RWPE1 (cell line): ENCODE measurements at regions not wholly inside any gene's neighbourhood (a gene's known extent, or its start where the extent isn't known, plus 50 kb on each side); places are given as distances from the start of the nearest gene placed in this dataset.

ENCODE experiments used
- CTCF ChIA-PET: fragments of 350-600 bp; sonication (Branson Sonifier 250); formaldehyde crosslinking; extraction: SDS; loops from one replicate; lab custom pipeline; 2021; lab: Yijun Ruan, JAX
- POLR2A ChIA-PET: fragments of 400-600 bp; formaldehyde crosslinking; extraction: SDS; loops from one replicate; lab custom pipeline; 2020; ENCODE audit warnings: antibody characterized with exemption; ENCODE audit not compliant: low non-redundant PET; lab: Yijun Ruan, JAX
- DNase-seq: peaks from one replicate; pipeline ENCODE4 v3.0.0; 2012; ENCODE audit warnings: low spot score
- H3K27ac ChIP-seq: fragments of 450-650 bp; 2 replicates; pipeline ENCODE4 v1.5.1; 2017
- CTCF ChIP-seq: fragments of 450-650 bp; conservative IDR thresholded peaks from 2 replicates; pipeline ENCODE4 v1.5.1; 2017; ENCODE audit warnings: low read depth, mild to moderate bottlenecking

- ChIA-PET POLR2A (no interaction called here), CTCF (no interaction called here)
- H3K27ac ChIP-seq = no peak overlapping the region
- no peak for TF ChIP-seq CTCF
- DNase-seq = no peak
These were observed 208.3 kb upstream of the LEF1 start for GRCh38 chr4:108377021-108377420.

- ChIA-PET POLR2A (no interaction called here), CTCF (interaction anchor here (0.6 kb wide), 1 partner anchor 28 kb away, joined by 4 read pairs; no protein-coding TSS in a partner anchor)
- no peak for DNase-seq
- no peak for TF ChIP-seq CTCF
- no peak overlapping the region for H3K27ac ChIP-seq
These were observed 206.7 kb upstream of the LEF1 start for GRCh38 chr4:108375434-108375833.

GRCh38 chr4:108372681-108373080, 203.9 kb upstream of the LEF1 start:
- DNase-seq = no peak
- ChIA-PET CTCF (interaction anchor here (0.6 kb wide), 1 partner anchor 52 kb away, joined by 4 read pairs; no protein-coding TSS in a partner anchor), POLR2A (no interaction called here)
- no peak overlapping the region for H3K27ac ChIP-seq
- no peak for TF ChIP-seq CTCF

GRCh38 chr4:108371282-108371681, 202.6 kb upstream of the LEF1 start:
- no peak for TF ChIP-seq CTCF
- H3K27ac ChIP-seq = no peak overlapping the region
- ChIA-PET CTCF (interaction anchor here (0.7 kb wide), 1 partner anchor 25 kb away, joined by 3 read pairs; no protein-coding TSS in a partner anchor), POLR2A (no interaction called here)
- no peak for DNase-seq

- ChIA-PET CTCF (interaction anchor here (0.7 kb wide), 1 partner anchor 26 kb away, joined by 3 read pairs; no protein-coding TSS in a partner anchor), POLR2A (no interaction called here)
- no peak overlapping the region for H3K27ac ChIP-seq
- TF ChIP-seq CTCF = no peak
- DNase-seq = no peak
These were observed 201.8 kb upstream of the LEF1 start for GRCh38 chr4:108370291-108371141.

- CTCF ChIA-PET = no interaction called here
- POLR2A ChIA-PET = no interaction called here
- no peak for DNase-seq
- H3K27ac ChIP-seq = no peak overlapping the region
- no peak for TF ChIP-seq CTCF
These were observed 200.4 kb upstream of the LEF1 start for GRCh38 chr4:108369035-108369655.
